ENCODE measurements at regions not wholly inside any gene's neighbourhood (a gene's known extent, or its start where the extent isn't known, plus 50 kb on each side); places are given as distances from the start of the nearest gene placed in this dataset.

- intact Hi-C loops (cut with micrococcal nuclease): no loop called here
These were observed 353.1 kb downstream of the CMPK2 start for GRCh38 chr2:6512589-6512988.

- intact Hi-C loops (cut with micrococcal nuclease): no loop called here
These were observed 349.0 kb downstream of the CMPK2 start for GRCh38 chr2:6516674-6517073.

GRCh38 chr2:6518361-6518760 lies 347.3 kb downstream of the CMPK2 start:
- intact Hi-C loops (cut with micrococcal nuclease): no loop called here

- intact Hi-C loops (cut with micrococcal nuclease): no loop called here
These were observed 342.2 kb downstream of the CMPK2 start for GRCh38 chr2:6523476-6523875.

GRCh38 chr2:6524691-6525474 lies 340.8 kb downstream of the CMPK2 start:
- intact Hi-C loops (cut with micrococcal nuclease): no loop called here

GRCh38 chr2:6525475-6525964 lies 340.2 kb downstream of the CMPK2 start:
- intact Hi-C loops (cut with micrococcal nuclease): no loop called here

GRCh38 chr2:6526093-6526824 lies 339.4 kb downstream of the CMPK2 start:
- intact Hi-C loops (cut with micrococcal nuclease): no loop called here

GRCh38 chr2:6531304-6531703 lies 334.4 kb downstream of the CMPK2 start:
- intact Hi-C loops (cut with micrococcal nuclease): no loop called here

- intact Hi-C loops (cut with micrococcal nuclease): no loop called here
These were observed 330.1 kb downstream of the CMPK2 start for GRCh38 chr2:6535572-6535971.

GRCh38 chr2:6538607-6539006 lies 327.1 kb downstream of the CMPK2 start:
- intact Hi-C loops (cut with micrococcal nuclease): no loop called here

GRCh38 chr2:6545336-6545735 lies 320.4 kb downstream of the CMPK2 start:
- intact Hi-C loops (cut with micrococcal nuclease): no loop called here

- intact Hi-C loops (cut with micrococcal nuclease): no loop called here
These were observed 319.9 kb downstream of the CMPK2 start for GRCh38 chr2:6545795-6546194.

GRCh38 chr2:6554466-6554865 lies 311.2 kb downstream of the CMPK2 start:
- intact Hi-C loops (cut with micrococcal nuclease): no loop called here

- intact Hi-C loops (cut with micrococcal nuclease): no loop called here
These were observed 309.0 kb downstream of the CMPK2 start for GRCh38 chr2:6556755-6557154.

- intact Hi-C loops (cut with micrococcal nuclease): no loop called here
These were observed 308.0 kb downstream of the CMPK2 start for GRCh38 chr2:6557737-6558136.

GRCh38 chr2:6562771-6563170 lies 302.9 kb downstream of the CMPK2 start:
- intact Hi-C loops (cut with micrococcal nuclease): no loop called here

- intact Hi-C loops (cut with micrococcal nuclease): no loop called here
These were observed 301.4 kb downstream of the CMPK2 start for GRCh38 chr2:6564326-6564725.

GRCh38 chr2:6574121-6574520 lies 291.6 kb downstream of the CMPK2 start:
- intact Hi-C loops (cut with micrococcal nuclease): no loop called here

GRCh38 chr2:6576302-6576701 lies 289.4 kb downstream of the CMPK2 start:
- intact Hi-C loops (cut with micrococcal nuclease): no loop called here

- intact Hi-C loops (cut with micrococcal nuclease): no loop called here
These were observed 287.7 kb downstream of the CMPK2 start for GRCh38 chr2:6577960-6578359.

- intact Hi-C loops (cut with micrococcal nuclease): no loop called here
These were observed 287.3 kb downstream of the CMPK2 start for GRCh38 chr2:6578416-6578815.

GRCh38 chr2:6579281-6579680 lies 286.4 kb downstream of the CMPK2 start:
- intact Hi-C loops (cut with micrococcal nuclease): no loop called here

GRCh38 chr2:6580982-6581381 lies 284.7 kb downstream of the CMPK2 start:
- intact Hi-C loops (cut with micrococcal nuclease): no loop called here
